Glomerular endothelial cell (primary cell): ENCODE measurements at regions not wholly inside any gene's neighbourhood (a gene's known extent, or its start where the extent isn't known, plus 50 kb on each side); places are given as distances from the start of the nearest gene placed in this dataset.
"Not testable (repeated sequence)": the region's sequence is repeated elsewhere in the genome, so short reads cannot be mapped to it uniquely, and the experiment has no call there.

ENCODE experiments used
- DNase-seq: peaks from one replicate; pipeline ENCODE4 v3.0.0-alpha.2; 2011; ENCODE audit warnings: low read depth, low spot score; ENCODE audit errors: extremely low read depth

DNA sequence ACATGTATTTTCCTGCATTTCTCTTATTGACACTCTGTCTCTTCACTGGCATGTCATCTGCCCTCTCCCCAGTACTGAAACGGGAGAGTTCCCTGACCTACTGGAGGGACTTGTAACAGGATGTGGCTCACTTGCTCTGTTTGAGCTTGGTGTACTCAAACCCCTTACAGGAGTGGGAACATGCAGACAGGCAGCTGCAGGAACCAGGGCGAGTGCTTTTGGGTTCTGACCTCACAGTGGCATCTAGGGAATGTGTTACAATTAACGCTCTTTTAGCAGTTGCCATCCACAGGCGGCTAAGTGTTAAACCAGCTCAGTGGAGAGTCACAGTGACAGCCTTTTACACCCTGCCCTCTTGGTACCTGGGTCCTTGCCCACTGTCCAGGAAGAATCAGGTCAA, 300.3 kb upstream of the GRAMD2B start:
- DNase-seq = no peak

GRCh38 chr5:126124706-126125345, 298.4 kb upstream of the GRAMD2B start:
- DNase-seq = no peak

DNA sequence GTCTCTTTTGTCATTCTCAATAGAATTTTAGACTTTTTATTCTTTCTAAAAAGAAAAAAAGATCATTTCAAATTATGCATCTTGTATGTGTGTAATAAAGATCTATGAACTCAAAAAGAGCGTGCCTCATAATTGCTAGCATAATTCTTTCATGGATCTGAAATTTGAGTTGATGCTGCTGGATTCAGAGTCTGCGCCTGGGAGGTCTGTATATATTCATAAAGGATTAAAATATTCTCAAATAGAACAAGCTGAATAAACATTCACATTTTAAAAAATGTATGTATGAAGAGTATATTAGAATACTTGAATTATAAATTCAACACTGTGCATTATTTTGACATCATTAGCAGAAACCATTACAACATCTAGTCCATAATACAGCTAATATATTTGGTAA, 297.8 kb upstream of the GRAMD2B start:
- no peak for DNase-seq

- no peak for DNase-seq
These were observed 296.6 kb upstream of the GRAMD2B start for GRCh38 chr5:126126574-126126973.

DNA sequence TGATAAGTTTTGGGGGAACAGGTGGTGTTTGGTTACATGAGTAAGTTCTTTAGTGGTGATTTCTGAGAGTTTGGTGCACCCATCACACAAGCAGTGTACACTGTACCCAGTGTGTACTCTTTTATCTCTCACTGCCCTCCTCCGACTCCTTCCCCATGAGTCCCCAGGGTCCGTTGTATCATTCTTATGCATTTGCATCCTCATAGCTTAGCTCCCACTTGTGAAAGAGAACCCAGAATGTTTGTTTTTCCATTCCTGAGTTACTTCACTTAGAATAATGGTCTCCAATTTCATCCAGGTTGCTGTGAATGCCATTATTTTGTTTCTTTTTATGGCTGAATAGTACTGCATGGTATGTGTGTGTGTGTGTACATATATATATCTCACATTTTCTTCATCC, 295.8 kb upstream of the GRAMD2B start:
- DNase-seq = not testable (repeated sequence)

DNA sequence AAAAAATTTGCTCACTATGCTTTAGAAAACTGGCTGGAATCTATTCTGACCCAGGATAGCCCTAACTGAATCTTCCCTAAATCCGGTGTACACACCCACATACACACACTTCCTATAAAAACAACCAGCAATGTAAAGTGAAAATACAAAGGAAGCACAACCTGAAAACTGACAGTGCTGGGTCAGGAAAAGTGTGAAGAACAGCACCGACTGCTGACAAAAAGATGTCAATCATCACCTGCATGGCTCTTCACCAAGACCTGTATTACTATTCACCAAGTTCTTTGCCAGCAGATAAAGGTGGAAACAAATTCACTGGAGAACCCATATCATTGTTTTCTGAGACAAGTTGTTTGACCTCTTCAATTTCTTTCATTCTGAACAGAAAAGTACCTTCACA, 293.8 kb upstream of the GRAMD2B start:
- no peak for DNase-seq

DNA sequence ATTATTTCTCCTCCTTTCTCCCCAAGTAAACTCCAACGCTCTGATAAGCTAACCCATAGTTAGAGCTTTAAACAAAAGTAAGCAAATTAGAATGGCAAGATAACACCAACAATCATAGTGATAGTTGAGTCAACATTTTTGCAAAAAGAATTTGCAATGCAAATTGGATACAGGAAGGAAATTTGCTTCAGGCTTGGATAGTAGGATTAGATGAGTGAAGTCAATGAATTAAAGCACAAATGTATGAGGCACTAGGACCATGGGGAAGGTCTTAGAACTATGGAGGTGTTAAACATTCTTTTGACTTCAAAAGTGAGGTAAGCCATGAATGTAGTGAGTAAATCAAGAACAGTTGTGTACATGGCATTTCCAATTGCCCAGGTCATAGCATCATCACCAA, 289.8 kb upstream of the GRAMD2B start:
- DNase-seq = no peak

GRCh38 chr5:126137891-126138280, 285.3 kb upstream of the GRAMD2B start:
- DNase-seq = no peak

DNA sequence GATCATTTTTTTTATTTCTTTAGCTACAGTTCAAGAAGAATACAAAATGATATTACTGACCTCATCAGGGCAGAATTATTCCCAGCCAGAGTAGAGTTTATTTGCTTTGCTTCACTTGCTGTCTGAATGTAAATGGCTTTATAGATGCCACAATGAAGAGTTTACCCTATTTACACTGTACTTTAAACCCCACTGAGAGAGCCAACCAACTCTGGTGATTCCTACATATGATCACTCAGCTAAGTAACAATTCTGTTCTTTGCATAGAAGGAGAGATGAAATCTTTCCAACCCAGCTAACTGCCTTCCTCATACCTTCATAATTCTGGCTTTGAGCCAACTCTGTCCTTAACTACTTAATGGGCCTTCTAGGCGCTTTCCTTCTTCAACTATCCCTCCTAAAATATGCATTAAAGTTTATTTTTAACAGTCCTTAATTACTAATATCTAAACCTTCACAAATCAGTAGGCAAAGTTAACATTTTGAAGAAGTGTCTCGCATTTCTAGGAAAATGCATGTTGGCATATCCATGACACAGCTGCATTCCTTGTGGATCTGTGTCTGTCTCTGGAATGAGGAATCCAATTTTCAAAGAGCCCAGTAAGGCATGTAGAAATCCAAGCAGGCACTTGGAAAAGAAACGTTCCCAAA, 284.8 kb upstream of the GRAMD2B start:
- no peak for DNase-seq

DNA sequence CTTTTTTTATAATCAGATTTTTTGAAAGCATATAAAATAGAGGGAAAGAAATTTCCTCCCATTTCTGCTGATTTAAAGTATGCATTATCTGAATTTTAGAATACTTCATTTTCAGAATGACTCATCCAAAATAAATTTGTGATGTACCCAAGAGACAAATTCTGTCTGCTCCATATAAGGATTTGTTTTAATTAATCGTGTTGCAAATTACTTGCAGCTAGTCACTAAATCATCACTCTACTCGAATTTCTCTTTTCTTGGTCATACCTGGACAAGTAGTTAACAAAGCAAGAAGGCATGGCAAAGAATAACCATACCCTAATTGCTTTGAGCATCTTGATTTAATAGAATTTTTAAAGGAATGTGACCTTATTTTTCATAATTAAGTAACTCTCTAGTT, 284.1 kb upstream of the GRAMD2B start:
- DNase-seq = no peak

- DNase-seq = no peak
These were observed 283.4 kb upstream of the GRAMD2B start for GRCh38 chr5:126139773-126140172.

GRCh38 chr5:126143622-126144021, 279.6 kb upstream of the GRAMD2B start:
- no peak for DNase-seq

GRCh38 chr5:126150319-126150718, 272.9 kb upstream of the GRAMD2B start:
- not testable (repeated sequence) for DNase-seq

GRCh38 chr5:126155298-126155697, 267.9 kb upstream of the GRAMD2B start:
- DNase-seq = not testable (repeated sequence)

DNA sequence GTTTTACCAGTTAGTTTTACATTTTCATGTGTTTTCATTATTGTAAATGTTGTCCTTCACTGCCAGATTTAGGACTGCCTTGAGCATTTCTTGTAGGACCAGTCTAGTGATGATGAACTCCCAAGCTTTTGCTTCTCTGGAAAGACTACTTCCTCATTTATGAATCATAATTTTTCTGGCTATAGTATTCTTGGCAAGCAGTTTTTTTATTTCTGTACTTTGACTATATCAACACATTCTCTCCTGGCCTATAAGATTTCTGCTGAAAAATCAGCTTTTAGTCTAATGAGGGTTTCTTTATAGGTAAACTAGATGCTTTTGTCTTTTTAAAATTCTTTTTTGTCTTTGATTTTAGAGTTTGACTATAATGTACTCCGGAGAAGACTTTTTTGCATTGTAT, 256.8 kb upstream of the GRAMD2B start:
- no peak for DNase-seq

DNA sequence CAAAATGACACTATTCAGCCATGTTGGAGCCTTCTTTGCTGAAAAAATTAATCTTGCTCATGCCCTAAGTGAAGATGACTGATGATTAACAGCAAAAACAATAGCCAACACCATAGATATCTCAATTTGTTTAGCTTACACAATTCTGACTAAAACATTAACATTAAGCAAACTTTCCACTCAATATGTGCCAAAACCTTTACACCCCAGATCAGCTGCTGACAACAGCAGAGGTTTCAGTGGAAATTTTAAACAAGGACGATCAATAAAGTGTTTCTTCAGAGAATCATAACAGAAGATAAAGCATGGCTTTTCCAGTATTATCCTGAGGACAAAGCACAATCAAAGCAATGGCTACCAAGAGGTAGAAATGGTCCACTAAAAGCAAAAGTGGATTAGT, 254.4 kb upstream of the GRAMD2B start:
- no peak for DNase-seq

- DNase-seq = no peak
These were observed 251.3 kb upstream of the GRAMD2B start for GRCh38 chr5:126171916-126172315.

GRCh38 chr5:126172812-126173211, 250.4 kb upstream of the GRAMD2B start:
- DNase-seq = no peak

DNA sequence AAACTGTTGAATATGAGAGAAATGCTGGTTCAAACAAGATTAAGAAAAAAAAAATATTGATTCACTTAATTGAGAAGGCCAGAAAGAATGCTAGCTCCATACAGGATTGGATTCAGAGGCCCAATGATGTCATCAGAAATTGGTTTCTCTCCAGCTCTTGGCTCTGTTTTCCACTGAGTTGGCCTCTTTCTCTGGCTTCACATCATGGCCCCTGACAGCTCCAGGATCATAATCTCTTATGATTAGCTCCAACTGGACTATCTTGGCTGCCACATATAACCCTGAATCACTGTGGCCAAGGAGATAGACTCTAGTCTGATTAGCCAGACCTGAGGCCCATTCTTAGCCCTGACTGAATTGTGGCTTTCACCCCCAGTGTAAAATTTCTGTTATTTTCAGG, 244.7 kb upstream of the GRAMD2B start:
- DNase-seq = no peak

DNA sequence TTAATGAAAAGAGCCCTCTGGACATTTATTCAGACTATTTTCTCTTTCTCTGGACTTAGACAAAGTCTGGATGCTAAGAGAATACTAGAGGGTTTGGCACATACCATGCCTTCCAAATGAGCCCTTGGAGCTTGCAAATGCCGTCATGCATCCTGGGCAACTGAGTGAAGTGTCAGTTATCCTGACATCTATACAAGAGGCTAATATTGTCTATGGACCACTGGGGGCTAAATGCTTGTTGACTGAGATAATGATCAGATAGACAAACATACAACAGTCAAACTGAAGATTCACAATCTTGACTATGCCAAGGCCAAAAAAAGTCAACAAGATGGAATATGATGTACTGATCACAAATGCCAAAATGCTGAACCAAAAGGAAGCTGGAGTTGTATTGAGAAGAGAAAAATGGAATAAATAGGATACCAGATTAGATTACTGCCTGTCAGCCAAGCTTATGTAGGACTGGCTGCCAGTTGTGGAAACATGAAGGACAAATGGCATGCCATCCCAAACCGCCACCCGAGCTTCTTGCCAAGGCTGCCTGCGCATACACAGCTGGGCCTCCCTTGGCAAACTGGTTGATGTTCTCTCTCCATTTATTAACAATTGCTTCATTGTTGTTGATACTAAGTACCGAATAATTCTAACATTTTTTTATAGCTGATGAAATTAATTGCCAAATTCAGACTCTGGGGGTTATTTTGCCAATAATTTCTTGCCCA, 240.1 kb upstream of the GRAMD2B start:
- no peak for DNase-seq

- no peak for DNase-seq
These were observed 238.7 kb upstream of the GRAMD2B start for GRCh38 chr5:126184474-126184873.

GRCh38 chr5:126186210-126186609, 237.0 kb upstream of the GRAMD2B start:
- DNase-seq = no peak
